Kidney tubule cell (primary cell): ENCODE measurements at regions not wholly inside any gene's neighbourhood (a gene's known extent, or its start where the extent isn't known, plus 50 kb on each side); places are given as distances from the start of the nearest gene placed in this dataset.
"Not testable (repeated sequence)": the region's sequence is repeated elsewhere in the genome, so short reads cannot be mapped to it uniquely, and the experiment has no call there.

Source experiments
- DNase-seq: peaks from one replicate; pipeline ENCODE4 v3.0.0-alpha.2; 2018; ENCODE audit warnings: low spot score

GRCh38 chr14:89697281-89698060, 257.1 kb downstream of the EFCAB11 start:
- no peak for DNase-seq

GRCh38 chr14:89695846-89696245, 258.7 kb downstream of the EFCAB11 start:
- DNase-seq: no peak

- no peak for DNase-seq
Observed at GRCh38 chr14:89690139-89690538, 264.4 kb downstream of the EFCAB11 start.

- DNase-seq: not testable (repeated sequence)
Observed at GRCh38 chr14:89689711-89690110, 264.8 kb downstream of the EFCAB11 start.

GRCh38 chr14:89688507-89689211, 265.9 kb downstream of the EFCAB11 start:
- DNase-seq: no peak

- not testable (repeated sequence) for DNase-seq
Observed at GRCh38 chr14:89687129-89687528, 267.4 kb downstream of the EFCAB11 start.

GRCh38 chr14:89684139-89684538, 267.1 kb upstream of the FOXN3 start:
- DNase-seq: no peak

- no peak for DNase-seq
Observed at GRCh38 chr14:89681086-89682018, 264.3 kb upstream of the FOXN3 start.

GRCh38 chr14:89680156-89680555, 263.1 kb upstream of the FOXN3 start:
- DNase-seq: no peak

- DNase-seq: no peak
Observed at GRCh38 chr14:89678768-89679167, 261.7 kb upstream of the FOXN3 start.

GRCh38 chr14:89675590-89675989, 258.6 kb upstream of the FOXN3 start:
- DNase-seq: no peak

- DNase-seq: no peak
Observed at GRCh38 chr14:89674936-89675335, 257.9 kb upstream of the FOXN3 start.

- DNase-seq: no peak
Observed at GRCh38 chr14:89674240-89674639, 257.2 kb upstream of the FOXN3 start.

- no peak for DNase-seq
Observed at GRCh38 chr14:89673512-89674225, 256.6 kb upstream of the FOXN3 start.

GRCh38 chr14:89672636-89673511, 255.8 kb upstream of the FOXN3 start:
- DNase-seq: no peak

- DNase-seq: no peak
Observed at GRCh38 chr14:89669193-89669592, 252.2 kb upstream of the FOXN3 start.

GRCh38 chr14:89667983-89668382, 250.9 kb upstream of the FOXN3 start:
- DNase-seq: peak; percentile 17

- not testable (repeated sequence) for DNase-seq
Observed at GRCh38 chr14:89665300-89666081, 248.5 kb upstream of the FOXN3 start.

- DNase-seq: no peak
Observed at GRCh38 chr14:89661392-89661791, 244.4 kb upstream of the FOXN3 start.
